M059J (cell line): ENCODE measurements at regions not wholly inside any gene's neighbourhood (a gene's known extent, or its start where the extent isn't known, plus 50 kb on each side); places are given as distances from the start of the nearest gene placed in this dataset.

ENCODE experiments used
- DNase-seq: peaks from one replicate; pipeline ENCODE4 v3.0.0-alpha.2; 2012; ENCODE audit warnings: low read depth

GRCh38 chr2:6203291-6203959, 511.2 kb downstream of the SOX11 start:
- DNase-seq: no peak

- no peak for DNase-seq
Measured at GRCh38 chr2:6206882-6207281, 514.7 kb downstream of the SOX11 start.

- no peak for DNase-seq
Measured at GRCh38 chr2:6211236-6211635, 519.1 kb downstream of the SOX11 start.

- no peak for DNase-seq
Measured at GRCh38 chr2:6212491-6212890, 520.3 kb downstream of the SOX11 start.

- DNase-seq: no peak
Measured at GRCh38 chr2:6213056-6213780, 521.0 kb downstream of the SOX11 start.

- DNase-seq: no peak
Measured at GRCh38 chr2:6214471-6214870, 522.3 kb downstream of the SOX11 start.

- no peak for DNase-seq
Measured at GRCh38 chr2:6215053-6215452, 522.9 kb downstream of the SOX11 start.

GRCh38 chr2:6216234-6216633, 524.0 kb downstream of the SOX11 start:
- no peak for DNase-seq

GRCh38 chr2:6218926-6219325, 526.7 kb downstream of the SOX11 start:
- no peak for DNase-seq

GRCh38 chr2:6219906-6220305, 527.7 kb downstream of the SOX11 start:
- no peak for DNase-seq

- no peak for DNase-seq
Measured at GRCh38 chr2:6222296-6222695, 530.1 kb downstream of the SOX11 start.

- DNase-seq: no peak
Measured at GRCh38 chr2:6224267-6224666, 532.1 kb downstream of the SOX11 start.

GRCh38 chr2:6228251-6228650, 536.1 kb downstream of the SOX11 start:
- no peak for DNase-seq

- no peak for DNase-seq
Measured at GRCh38 chr2:6231166-6231565, 539.0 kb downstream of the SOX11 start.

- no peak for DNase-seq
Measured at GRCh38 chr2:6233993-6234392, 541.8 kb downstream of the SOX11 start.

- no peak for DNase-seq
Measured at GRCh38 chr2:6234702-6235101, 542.5 kb downstream of the SOX11 start.

GRCh38 chr2:6236317-6236716, 544.1 kb downstream of the SOX11 start:
- no peak for DNase-seq

GRCh38 chr2:6237039-6237660, 545.0 kb downstream of the SOX11 start:
- no peak for DNase-seq

- no peak for DNase-seq
Measured at GRCh38 chr2:6249557-6249956, 557.4 kb downstream of the SOX11 start.

- DNase-seq: no peak
Measured at GRCh38 chr2:6254441-6254840, 562.3 kb downstream of the SOX11 start.

- DNase-seq: no peak
Measured at GRCh38 chr2:6264198-6264597, 572.0 kb downstream of the SOX11 start.

GRCh38 chr2:6281524-6281923, 584.2 kb downstream of the CMPK2 start:
- no peak for DNase-seq

GRCh38 chr2:6283259-6283658, 582.4 kb downstream of the CMPK2 start:
- DNase-seq: no peak
